ENCODE measurements at regions not wholly inside any gene's neighbourhood (a gene's known extent, or its start where the extent isn't known, plus 50 kb on each side); places are given as distances from the start of the nearest gene placed in this dataset.

DNA sequence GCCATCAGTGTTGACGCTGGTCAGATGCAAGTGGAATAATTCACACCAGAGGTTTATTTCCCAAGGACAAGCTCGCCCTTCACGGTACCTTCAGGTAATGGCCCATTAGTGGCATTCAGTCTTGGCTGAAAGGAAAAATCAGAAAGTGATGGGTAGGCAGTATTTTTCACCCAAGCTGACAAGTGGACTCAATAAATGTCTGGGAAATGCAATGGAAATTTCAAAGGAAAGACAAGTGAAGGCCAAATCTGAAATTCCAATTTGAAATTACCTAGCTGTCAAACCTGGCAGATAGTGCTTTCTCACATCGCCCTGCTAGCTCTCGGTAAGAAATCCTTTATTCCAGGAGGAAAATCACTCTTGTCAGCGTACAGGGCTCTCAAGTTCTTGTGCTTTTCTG lies 413.5 kb downstream of the OCA2 start:
- TF ChIP-seq, protein P1, sequence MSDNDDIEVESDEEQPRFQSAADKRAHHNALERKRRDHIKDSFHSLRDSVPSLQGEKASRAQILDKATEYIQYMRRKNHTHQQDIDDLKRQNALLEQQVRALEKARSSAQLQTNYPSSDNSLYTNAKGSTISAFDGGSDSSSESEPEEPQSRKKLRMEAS (IDR thresholded peaks at IDR 0.05; ENCODE audit: low read depth, low read length), result no peak
- TF ChIP-seq, protein P2, sequence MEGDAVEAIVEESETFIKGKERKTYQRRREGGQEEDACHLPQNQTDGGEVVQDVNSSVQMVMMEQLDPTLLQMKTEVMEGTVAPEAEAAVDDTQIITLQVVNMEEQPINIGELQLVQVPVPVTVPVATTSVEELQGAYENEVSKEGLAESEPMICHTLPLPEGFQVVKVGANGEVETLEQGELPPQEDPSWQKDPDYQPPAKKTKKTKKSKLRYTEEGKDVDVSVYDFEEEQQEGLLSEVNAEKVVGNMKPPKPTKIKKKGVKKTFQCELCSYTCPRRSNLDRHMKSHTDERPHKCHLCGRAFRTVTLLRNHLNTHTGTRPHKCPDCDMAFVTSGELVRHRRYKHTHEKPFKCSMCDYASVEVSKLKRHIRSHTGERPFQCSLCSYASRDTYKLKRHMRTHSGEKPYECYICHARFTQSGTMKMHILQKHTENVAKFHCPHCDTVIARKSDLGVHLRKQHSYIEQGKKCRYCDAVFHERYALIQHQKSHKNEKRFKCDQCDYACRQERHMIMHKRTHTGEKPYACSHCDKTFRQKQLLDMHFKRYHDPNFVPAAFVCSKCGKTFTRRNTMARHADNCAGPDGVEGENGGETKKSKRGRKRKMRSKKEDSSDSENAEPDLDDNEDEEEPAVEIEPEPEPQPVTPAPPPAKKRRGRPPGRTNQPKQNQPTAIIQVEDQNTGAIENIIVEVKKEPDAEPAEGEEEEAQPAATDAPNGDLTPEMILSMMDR (IDR thresholded peaks at IDR 0.05; ENCODE audit: low read depth, low read length), result no peak
- TF ChIP-seq POLR2A (IDR thresholded peaks at IDR 0.05; ENCODE audit: extremely low read depth, insufficient read length), result no peak
- TF ChIP-seq MYC (IDR thresholded peaks at IDR 0.05; ENCODE audit: low read depth, low read length), result no peak
- H3K4me3 ChIP-seq (ENCODE audit: low read depth, low read length), result no peak overlapping the region
- DNase-seq (ENCODE audit: low read depth), result no peak

DNA sequence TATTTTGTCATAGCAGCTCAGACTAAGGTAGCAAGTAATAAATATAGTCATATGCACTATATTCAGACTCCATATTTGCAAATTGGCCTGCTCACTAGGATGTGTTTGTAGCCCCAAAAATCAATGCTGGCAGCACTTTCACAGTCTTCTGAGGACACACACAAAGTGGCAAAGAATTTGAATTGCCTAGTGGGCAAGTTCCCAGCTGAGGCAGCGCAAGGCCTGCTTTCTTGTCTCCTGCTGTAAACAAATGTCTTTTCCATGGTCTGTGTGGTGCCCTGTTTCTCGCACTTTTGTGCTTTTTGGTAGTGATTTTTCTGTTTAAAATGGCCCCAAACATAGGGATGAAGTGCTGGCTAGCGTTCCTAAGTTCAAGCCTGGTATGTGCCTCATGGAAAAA lies 416.0 kb downstream of the OCA2 start:
- H3K4me3 ChIP-seq (ENCODE audit: low read depth, low read length), result no peak overlapping the region
- DNase-seq (ENCODE audit: low read depth), result no peak
- TF ChIP-seq POLR2A (IDR thresholded peaks at IDR 0.05; ENCODE audit: extremely low read depth, insufficient read length) (no peak), MYC (IDR thresholded peaks at IDR 0.05; ENCODE audit: low read depth, low read length) (no peak)
- TF ChIP-seq, protein P1 (IDR thresholded peaks at IDR 0.05; ENCODE audit: low read depth, low read length), result no peak
- TF ChIP-seq, protein P2 (IDR thresholded peaks at IDR 0.05; ENCODE audit: low read depth, low read length), result no peak

- TF ChIP-seq POLR2A (IDR thresholded peaks at IDR 0.05; ENCODE audit: extremely low read depth, insufficient read length), result no peak
- TF ChIP-seq MYC (IDR thresholded peaks at IDR 0.05; ENCODE audit: low read depth, low read length), result no peak
- TF ChIP-seq, protein P1 (IDR thresholded peaks at IDR 0.05; ENCODE audit: low read depth, low read length), result no peak
- TF ChIP-seq, protein P2 (IDR thresholded peaks at IDR 0.05; ENCODE audit: low read depth, low read length), result no peak
- no peak for DNase-seq (ENCODE audit: low read depth)
- H3K4me3 ChIP-seq (ENCODE audit: low read depth, low read length), result no peak overlapping the region
These were observed 418.1 kb downstream of the OCA2 start for GRCh38 chr15:27681038-27681437.

DNA sequence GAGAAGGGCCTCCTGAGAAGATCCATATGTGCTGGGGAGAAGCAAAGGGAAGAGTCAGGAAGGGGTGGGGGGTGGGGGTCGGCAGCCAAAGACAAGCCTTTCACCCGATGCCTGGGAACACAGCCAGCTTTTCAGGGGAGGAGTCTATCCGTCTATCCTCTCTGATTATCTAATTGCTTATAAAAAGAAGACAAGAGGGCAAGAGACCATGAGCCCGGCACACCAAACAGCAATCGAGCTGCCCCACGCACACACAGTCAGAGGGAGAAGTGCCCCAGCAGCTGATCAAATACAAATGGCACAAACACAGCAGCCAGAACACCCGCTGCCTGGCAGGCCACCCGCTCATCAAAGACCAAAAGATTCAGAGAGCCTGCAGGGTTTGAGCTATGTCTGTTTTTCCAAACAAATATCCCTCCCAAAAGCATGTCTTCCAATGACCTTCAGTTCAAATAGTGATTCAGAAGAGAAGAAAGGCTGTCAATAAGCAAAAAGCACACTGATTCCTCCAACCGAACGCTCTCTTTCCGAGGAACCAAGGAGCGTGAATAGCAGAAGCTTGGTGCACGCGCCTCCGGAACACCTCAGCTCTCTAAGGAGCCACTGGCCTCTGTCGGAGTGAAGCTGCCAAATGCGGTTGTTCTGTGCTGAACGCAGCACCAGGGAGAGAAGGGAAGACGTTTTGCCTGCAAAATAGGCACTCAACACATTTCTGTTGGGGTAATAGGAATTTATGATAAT lies 419.2 kb downstream of the OCA2 start:
- H3K4me3 ChIP-seq (ENCODE audit: low read depth, low read length), result no peak overlapping the region
- no peak for DNase-seq (ENCODE audit: low read depth)
- TF ChIP-seq, protein P2 (IDR thresholded peaks at IDR 0.05; ENCODE audit: low read depth, low read length), result no peak

DNA sequence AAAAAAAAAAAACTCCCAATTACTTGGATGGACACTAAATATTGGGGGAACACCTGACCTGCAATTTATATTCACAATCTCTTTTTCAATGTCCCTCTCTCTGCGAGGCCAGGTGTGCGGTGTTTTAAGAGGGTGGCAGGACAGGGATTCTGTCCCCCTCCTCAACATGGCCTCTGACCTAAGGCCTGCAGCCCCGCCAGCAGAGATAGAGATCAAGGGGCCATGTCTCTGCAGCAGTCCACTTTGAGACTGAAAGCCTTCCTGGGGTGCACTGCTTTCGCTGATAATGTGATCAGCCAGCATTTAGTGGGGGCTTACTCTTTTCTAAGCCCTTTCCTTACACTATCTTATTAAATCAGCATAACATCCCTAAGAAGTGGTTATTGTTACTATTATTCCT lies 419.9 kb downstream of the OCA2 start:
- DNase-seq (ENCODE audit: low read depth), result no peak
- TF ChIP-seq MYC (IDR thresholded peaks at IDR 0.05; ENCODE audit: low read depth, low read length), result no peak
- TF ChIP-seq POLR2A (IDR thresholded peaks at IDR 0.05; ENCODE audit: extremely low read depth, insufficient read length), result no peak
- TF ChIP-seq, protein P1 (IDR thresholded peaks at IDR 0.05; ENCODE audit: low read depth, low read length), result no peak
- TF ChIP-seq, protein P2 (IDR thresholded peaks at IDR 0.05; ENCODE audit: low read depth, low read length), result no peak
- H3K4me3 ChIP-seq (ENCODE audit: low read depth, low read length), result no peak overlapping the region

DNA sequence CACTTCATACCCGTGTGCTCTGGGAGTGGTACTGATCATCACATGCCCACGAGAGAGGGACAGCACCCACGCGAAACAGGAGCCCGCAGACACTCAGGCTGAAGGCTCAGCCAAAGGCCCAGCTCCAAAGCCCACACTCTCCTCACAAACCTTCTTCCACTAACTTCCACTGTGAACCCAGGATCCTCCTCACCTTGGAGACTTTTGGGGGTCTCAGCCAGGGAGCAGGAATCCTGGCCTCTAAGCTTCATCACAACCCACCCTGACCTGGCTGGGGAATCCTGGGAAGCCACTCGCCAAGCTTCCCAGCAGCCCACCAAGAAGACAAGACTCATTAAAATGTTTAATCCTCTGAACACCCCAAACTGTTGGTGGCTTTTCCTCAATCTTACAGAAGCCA lies 421.2 kb downstream of the OCA2 start:
- DNase-seq (ENCODE audit: low read depth), result no peak
- no peak overlapping the region for H3K4me3 ChIP-seq (ENCODE audit: low read depth, low read length)
- TF ChIP-seq, protein P2 (IDR thresholded peaks at IDR 0.05; ENCODE audit: low read depth, low read length), result no peak
- TF ChIP-seq MYC (IDR thresholded peaks at IDR 0.05; ENCODE audit: low read depth, low read length) (no peak), POLR2A (IDR thresholded peaks at IDR 0.05; ENCODE audit: extremely low read depth, insufficient read length) (no peak)
- TF ChIP-seq, protein P1 (IDR thresholded peaks at IDR 0.05; ENCODE audit: low read depth, low read length), result no peak

Data from NB4 (cell line).